ENCODE measurements at regions not wholly inside any gene's neighbourhood (a gene's known extent, or its start where the extent isn't known, plus 50 kb on each side); places are given as distances from the start of the nearest gene placed in this dataset.
"Not testable (repeated sequence)": the region's sequence is repeated elsewhere in the genome, so short reads cannot be mapped to it uniquely, and the experiment has no call there.

GRCh38 chr2:8506746-8507145 lies 175.1 kb upstream of the ID2 start:
- DNase-seq: no peak

GRCh38 chr2:8508766-8509165 lies 173.1 kb upstream of the ID2 start:
- no peak for DNase-seq

- no peak for DNase-seq
Measured at GRCh38 chr2:8509621-8510020, 172.2 kb upstream of the ID2 start.

- DNase-seq: not testable (repeated sequence)
Measured at GRCh38 chr2:8510055-8510454, 171.8 kb upstream of the ID2 start.

- no peak for DNase-seq
Measured at GRCh38 chr2:8510519-8510918, 171.3 kb upstream of the ID2 start.

- no peak for DNase-seq
Measured at GRCh38 chr2:8511868-8512612, 169.8 kb upstream of the ID2 start.

GRCh38 chr2:8513601-8514273 lies 168.1 kb upstream of the ID2 start:
- DNase-seq: no peak

- DNase-seq: no peak
Measured at GRCh38 chr2:8514274-8514662, 167.6 kb upstream of the ID2 start.

- peak; percentile 83 for DNase-seq
Measured at GRCh38 chr2:8514796-8515758, 166.8 kb upstream of the ID2 start.

GRCh38 chr2:8515864-8516533 lies 165.9 kb upstream of the ID2 start:
- DNase-seq: peak; percentile 71

GRCh38 chr2:8517850-8518498 lies 163.9 kb upstream of the ID2 start:
- DNase-seq: no peak

GRCh38 chr2:8518979-8519668 lies 162.7 kb upstream of the ID2 start:
- DNase-seq: no peak

GRCh38 chr2:8520791-8521344 lies 161.0 kb upstream of the ID2 start:
- no peak for DNase-seq

- no peak for DNase-seq
Measured at GRCh38 chr2:8522687-8523086, 159.2 kb upstream of the ID2 start.

- DNase-seq: no peak
Measured at GRCh38 chr2:8524388-8524787, 157.5 kb upstream of the ID2 start.

GRCh38 chr2:8524823-8525222 lies 157.0 kb upstream of the ID2 start:
- no peak for DNase-seq

GRCh38 chr2:8525236-8525581 lies 156.6 kb upstream of the ID2 start:
- no peak for DNase-seq

- DNase-seq: no peak
Measured at GRCh38 chr2:8525582-8526402, 156.1 kb upstream of the ID2 start.

GRCh38 chr2:8526403-8526696 lies 155.5 kb upstream of the ID2 start:
- no peak for DNase-seq

- no peak for DNase-seq
Measured at GRCh38 chr2:8527031-8527430, 154.8 kb upstream of the ID2 start.

GRCh38 chr2:8527676-8528075 lies 154.2 kb upstream of the ID2 start:
- no peak for DNase-seq
